ENCODE measurements at regions not wholly inside any gene's neighbourhood (a gene's known extent, or its start where the extent isn't known, plus 50 kb on each side); places are given as distances from the start of the nearest gene placed in this dataset.
"Not testable (repeated sequence)": the region's sequence is repeated elsewhere in the genome, so short reads cannot be mapped to it uniquely, and the experiment has no call there.

DNA sequence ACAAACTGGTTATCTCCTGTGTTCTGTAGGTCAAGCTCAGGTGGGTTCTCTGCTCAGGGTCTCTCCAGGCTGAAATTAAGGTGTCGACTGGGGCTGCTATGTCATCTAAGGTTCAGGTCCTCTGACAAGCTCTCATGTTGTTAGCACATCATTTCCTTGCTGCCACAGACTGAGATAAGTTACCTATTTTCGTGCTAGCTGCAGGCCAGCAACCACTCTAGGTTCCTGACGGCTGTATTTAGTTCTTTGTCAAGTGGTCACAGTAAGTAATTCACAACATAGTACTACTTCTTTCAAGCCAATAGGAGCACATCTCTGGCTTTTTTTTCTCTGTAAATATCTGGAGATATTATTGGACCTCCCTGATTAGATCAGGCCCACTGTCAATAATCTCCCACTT, 169.3 kb upstream of the CAND1 start:
- no peaks in the 10 kb centered on the region for H3K36me3 ChIP-seq (ENCODE audit: control insufficient read depth, insufficient read depth, low read length)
- TF ChIP-seq, protein P1, sequence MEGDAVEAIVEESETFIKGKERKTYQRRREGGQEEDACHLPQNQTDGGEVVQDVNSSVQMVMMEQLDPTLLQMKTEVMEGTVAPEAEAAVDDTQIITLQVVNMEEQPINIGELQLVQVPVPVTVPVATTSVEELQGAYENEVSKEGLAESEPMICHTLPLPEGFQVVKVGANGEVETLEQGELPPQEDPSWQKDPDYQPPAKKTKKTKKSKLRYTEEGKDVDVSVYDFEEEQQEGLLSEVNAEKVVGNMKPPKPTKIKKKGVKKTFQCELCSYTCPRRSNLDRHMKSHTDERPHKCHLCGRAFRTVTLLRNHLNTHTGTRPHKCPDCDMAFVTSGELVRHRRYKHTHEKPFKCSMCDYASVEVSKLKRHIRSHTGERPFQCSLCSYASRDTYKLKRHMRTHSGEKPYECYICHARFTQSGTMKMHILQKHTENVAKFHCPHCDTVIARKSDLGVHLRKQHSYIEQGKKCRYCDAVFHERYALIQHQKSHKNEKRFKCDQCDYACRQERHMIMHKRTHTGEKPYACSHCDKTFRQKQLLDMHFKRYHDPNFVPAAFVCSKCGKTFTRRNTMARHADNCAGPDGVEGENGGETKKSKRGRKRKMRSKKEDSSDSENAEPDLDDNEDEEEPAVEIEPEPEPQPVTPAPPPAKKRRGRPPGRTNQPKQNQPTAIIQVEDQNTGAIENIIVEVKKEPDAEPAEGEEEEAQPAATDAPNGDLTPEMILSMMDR (IDR thresholded peaks at IDR 0.05) = no peak
- H2AFZ ChIP-seq = no peak overlapping the region
- no peak overlapping the region for H3K4me3 ChIP-seq (ENCODE audit: low read depth, low read length)
- H3K9me3 ChIP-seq (ENCODE audit: control insufficient read depth, low read length) = no peaks in the 10 kb centered on the region
- H3K9ac ChIP-seq = no peak overlapping the region
- H3K4me2 ChIP-seq (ENCODE audit: low read length) = no peak overlapping the region
- no peaks in the 10 kb centered on the region for H3K79me2 ChIP-seq
- H3K4me1 ChIP-seq = peaks cover 3% of the 10 kb centered on the region
- no peaks in the 10 kb centered on the region for H3K27me3 ChIP-seq (ENCODE audit: control insufficient read depth, insufficient read depth, low read length)
- H3K27ac ChIP-seq = no peak overlapping the region

DNA sequence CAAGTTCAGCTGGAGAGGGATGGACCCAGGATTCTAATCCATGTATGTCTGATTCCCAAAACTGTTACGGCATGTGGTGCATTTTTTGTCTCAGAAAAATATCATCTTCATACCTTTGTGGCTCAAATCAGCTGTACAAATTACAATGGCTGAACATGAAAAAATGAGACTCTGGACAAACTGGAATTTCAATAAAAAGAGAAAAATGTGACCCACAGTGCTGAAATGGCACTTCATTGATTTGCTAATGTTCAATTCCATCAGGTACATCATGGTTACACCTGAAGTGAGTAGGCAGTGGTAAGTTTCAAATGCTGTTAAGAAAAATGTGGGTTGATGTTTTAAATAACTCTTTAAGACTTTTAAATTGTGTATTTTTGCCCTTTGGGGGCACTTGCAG, 165.6 kb upstream of the CAND1 start:
- TF ChIP-seq, protein P1 (IDR thresholded peaks at IDR 0.05) = no peak
- no peak overlapping the region for H3K4me3 ChIP-seq (ENCODE audit: low read depth, low read length)
- H2AFZ ChIP-seq = no peak overlapping the region
- no peak overlapping the region for H3K27ac ChIP-seq
- no peaks in the 10 kb centered on the region for H3K27me3 ChIP-seq (ENCODE audit: control insufficient read depth, insufficient read depth, low read length)
- no peaks in the 10 kb centered on the region for H3K9me3 ChIP-seq (ENCODE audit: control insufficient read depth, low read length)
- no peak overlapping the region for H3K9ac ChIP-seq
- no peaks in the 10 kb centered on the region for H3K36me3 ChIP-seq (ENCODE audit: control insufficient read depth, insufficient read depth, low read length)
- no peaks in the 10 kb centered on the region for H3K79me2 ChIP-seq
- H3K4me2 ChIP-seq (ENCODE audit: low read length) = no peak overlapping the region
- no peaks in the 10 kb centered on the region for H3K4me1 ChIP-seq

DNA sequence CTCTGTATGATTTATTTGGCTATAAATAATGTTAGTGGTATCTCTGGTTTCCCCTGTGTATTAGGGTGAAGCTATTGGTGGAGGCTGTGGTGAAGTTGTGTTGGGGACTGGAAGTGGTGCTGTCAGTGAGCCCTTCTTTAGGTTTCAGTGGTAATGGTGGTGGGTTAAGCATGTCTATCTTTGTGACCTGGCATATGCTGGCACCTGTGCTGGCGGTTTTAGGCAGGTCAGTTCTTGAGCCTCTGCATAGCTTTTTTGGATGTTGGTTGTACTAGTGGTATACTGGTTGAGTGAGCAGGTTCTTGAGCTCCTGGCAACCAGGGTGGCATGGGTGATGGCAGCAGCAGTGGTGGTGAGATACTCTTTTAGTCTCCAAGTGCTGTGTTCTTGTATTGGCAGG, 161.9 kb upstream of the CAND1 start:
- Histone ChIP-seq H2AFZ (no peak overlapping the region), H3K79me2 (no peaks in the 10 kb centered on the region), H3K9me3 (ENCODE audit: control insufficient read depth, low read length) (no peaks in the 10 kb centered on the region), H3K36me3 (ENCODE audit: control insufficient read depth, insufficient read depth, low read length) (no peaks in the 10 kb centered on the region), H3K4me2 (ENCODE audit: low read length) (no peak overlapping the region), H3K4me1 (no peaks in the 10 kb centered on the region), H3K9ac (no peak overlapping the region), H3K27me3 (ENCODE audit: control insufficient read depth, insufficient read depth, low read length) (no peaks in the 10 kb centered on the region), H3K4me3 (ENCODE audit: low read depth, low read length) (no peak overlapping the region), H3K27ac (no peak overlapping the region)
- TF ChIP-seq, protein P1 (IDR thresholded peaks at IDR 0.05) = no peak

DNA sequence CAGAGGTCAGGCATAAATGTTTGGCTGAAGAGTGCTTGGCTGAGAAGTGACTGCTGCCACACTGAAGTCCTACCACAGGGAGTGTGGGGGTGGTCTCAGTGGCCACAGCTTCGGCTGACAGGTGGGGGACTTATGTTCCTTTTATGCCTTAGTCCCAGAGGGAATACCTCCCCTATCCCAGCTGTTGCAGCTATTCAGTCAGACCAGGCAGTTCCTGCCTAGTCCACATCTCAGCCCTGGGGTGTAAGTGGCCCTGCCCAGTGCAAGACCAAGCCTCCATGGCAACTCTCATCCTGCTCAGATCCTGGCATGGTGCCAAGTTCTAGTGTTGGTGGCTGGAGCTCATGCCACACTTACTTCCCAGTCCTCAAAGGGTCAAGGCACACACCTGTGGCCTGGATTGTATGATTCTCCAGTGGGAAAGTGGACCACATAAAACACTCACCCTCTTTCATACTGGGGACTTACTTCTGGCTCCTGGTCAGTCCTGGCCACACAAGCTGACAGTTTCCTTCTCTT, 161.3 kb upstream of the CAND1 start:
- Histone ChIP-seq H3K4me3 (ENCODE audit: low read depth, low read length) (no peak overlapping the region), H3K9me3 (ENCODE audit: control insufficient read depth, low read length) (no peaks in the 10 kb centered on the region), H3K4me2 (ENCODE audit: low read length) (no peak overlapping the region), H3K36me3 (ENCODE audit: control insufficient read depth, insufficient read depth, low read length) (no peaks in the 10 kb centered on the region), H3K27ac (no peak overlapping the region), H3K4me1 (no peaks in the 10 kb centered on the region), H3K79me2 (no peaks in the 10 kb centered on the region), H3K9ac (no peak overlapping the region), H2AFZ (no peak overlapping the region), H3K27me3 (ENCODE audit: control insufficient read depth, insufficient read depth, low read length) (no peaks in the 10 kb centered on the region)
- TF ChIP-seq, protein P1 (IDR thresholded peaks at IDR 0.05) = no peak

DNA sequence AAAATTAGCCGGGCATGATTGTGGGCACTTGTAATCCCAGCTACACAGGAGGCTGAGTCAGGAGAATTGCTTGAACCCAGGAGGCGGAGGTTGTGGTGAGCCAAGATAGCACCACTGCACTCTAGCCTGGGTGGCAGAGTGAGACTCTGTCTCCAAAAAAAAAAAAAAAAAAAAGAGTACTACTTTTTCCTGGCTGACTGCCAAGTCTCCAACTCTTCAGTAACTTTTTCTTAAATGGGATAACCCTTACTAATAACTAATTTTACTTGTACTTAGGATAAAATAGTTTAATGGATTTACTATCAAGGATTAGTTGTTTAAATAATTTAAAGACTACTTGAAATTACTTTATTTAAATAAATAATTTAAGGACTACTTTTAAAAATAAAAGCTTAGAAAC, 158.8 kb upstream of the CAND1 start:
- H3K36me3 ChIP-seq (ENCODE audit: control insufficient read depth, insufficient read depth, low read length); H2AFZ ChIP-seq; H3K9ac ChIP-seq; H3K9me3 ChIP-seq (ENCODE audit: control insufficient read depth, low read length); H3K27ac ChIP-seq; H3K4me3 ChIP-seq (ENCODE audit: low read depth, low read length); H3K27me3 ChIP-seq (ENCODE audit: control insufficient read depth, insufficient read depth, low read length); H3K4me2 ChIP-seq (ENCODE audit: low read length); H3K4me1 ChIP-seq; H3K79me2 ChIP-seq: not testable (repeated sequence)

Measured in parathyroid adenoma (tissue), 2 donors.